Smooth muscle cell (in vitro differentiated cells): ENCODE measurements at regions not wholly inside any gene's neighbourhood (a gene's known extent, or its start where the extent isn't known, plus 50 kb on each side); places are given as distances from the start of the nearest gene placed in this dataset.

Experiments
- DNase-seq: peaks from one replicate; lab custom pipeline; 2025; ENCODE audit not compliant: unreplicated experiment; lab: John Stamatoyannopoulos, UW
- H2AFZ ChIP-seq: fragments of 200-600 bp; sonication (generic); 2 replicates; pipeline ENCODE4 v1.6.0; 2016; ENCODE audit warnings: antibody characterized with exemption, low read depth, mild to moderate bottlenecking
- H3F3A ChIP-seq: fragments of 200-600 bp; sonication (generic); 2 replicates; pipeline ENCODE4 v1.6.0; 2017; ENCODE audit warnings: antibody characterized with exemption, low read depth
- H3K27ac ChIP-seq: fragments of 200-600 bp; sonication (generic); 2 replicates; pipeline ENCODE4 v1.5.1; 2016; ENCODE audit warnings: low read depth, mild to moderate bottlenecking
- H3K27me3 ChIP-seq: fragments of 200-600 bp; sonication (generic); 2 replicates; pipeline ENCODE4 v1.6.1; 2016; ENCODE audit warnings: low read depth, mild to moderate bottlenecking
- H3K36me3 ChIP-seq: fragments of 200-600 bp; sonication (generic); 2 replicates; pipeline ENCODE4 v1.5.1; 2016; ENCODE audit warnings: low read depth
- H3K4me1 ChIP-seq: fragments of 200-600 bp; sonication (generic); 2 replicates; pipeline ENCODE4 v1.5.1; 2016; ENCODE audit warnings: low read depth
- H3K4me2 ChIP-seq: fragments of 200-600 bp; sonication (generic); 2 replicates; pipeline ENCODE4 v1.6.0; 2016; ENCODE audit warnings: mild to moderate bottlenecking
- H3K4me3 ChIP-seq: fragments of 200-600 bp; sonication (generic); 2 replicates; pipeline ENCODE4 v1.5.1; 2016; ENCODE audit warnings: mild to moderate bottlenecking
- H3K79me2 ChIP-seq: fragments of 200-600 bp; sonication (generic); 2 replicates; pipeline ENCODE4 v1.6.0; 2016; ENCODE audit warnings: low read depth, mild to moderate bottlenecking
- H3K9ac ChIP-seq: fragments of 200-600 bp; sonication (generic); 2 replicates; pipeline ENCODE4 v1.6.0; 2016; ENCODE audit warnings: low read depth
- H3K9me3 ChIP-seq: fragments of 200-600 bp; sonication (generic); replicated peaks from 2 replicates; pipeline ENCODE4 v1.5.1; 2016; ENCODE audit warnings: low read depth
- H4K20me1 ChIP-seq: fragments of 200-600 bp; sonication (generic); 2 replicates; pipeline ENCODE4 v1.6.0; 2016; ENCODE audit warnings: low read depth
- WGBS: methylation state at CpG from one replicate; pipeline ENCODE4 v1.1.7; 2016; ENCODE audit warnings: low lambda C conversion rate; 5-methylcytosine and 5-hydroxymethylcytosine counted together
- TF ChIP-seq, protein P1 (sequence below): fragments of 200-600 bp; sonication (generic); IDR thresholded peaks from 2 replicates; pipeline ENCODE4 v1.5.1; 2017; ENCODE audit warnings: borderline replicate concordance, mild to moderate bottlenecking, antibody characterized with exemption; ENCODE audit not compliant: insufficient read depth, poor library complexity, severe bottlenecking

DNA sequence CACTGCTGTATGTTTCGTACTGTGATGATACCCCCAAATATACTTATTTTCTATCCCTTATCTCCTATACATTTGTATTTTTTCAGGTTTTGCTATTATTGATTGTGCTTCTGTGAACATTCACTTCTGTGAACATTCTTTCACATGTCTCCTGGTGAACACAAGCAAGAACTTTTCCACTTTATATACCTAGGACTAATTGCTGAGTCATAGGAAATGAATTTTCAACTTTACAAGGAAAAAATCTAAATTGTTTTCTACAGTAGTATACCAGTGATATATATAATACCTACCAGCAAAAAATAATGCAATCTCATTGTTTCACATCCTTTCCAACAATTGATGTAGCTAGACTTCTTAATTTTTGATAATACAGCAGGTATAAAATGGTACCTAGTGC is 139.5 kb upstream of the MAGEB18 start:
- H3K27me3 ChIP-seq, result no peaks in the 10 kb centered on the region
- H3K4me1 ChIP-seq, result no peaks in the 10 kb centered on the region
- no peaks in the 10 kb centered on the region for H3K9me3 ChIP-seq
- H3F3A ChIP-seq, result no peaks in the 10 kb centered on the region
- 97% methylated on average over 1 of the region's 1 CpG for WGBS
- TF ChIP-seq, protein P1, sequence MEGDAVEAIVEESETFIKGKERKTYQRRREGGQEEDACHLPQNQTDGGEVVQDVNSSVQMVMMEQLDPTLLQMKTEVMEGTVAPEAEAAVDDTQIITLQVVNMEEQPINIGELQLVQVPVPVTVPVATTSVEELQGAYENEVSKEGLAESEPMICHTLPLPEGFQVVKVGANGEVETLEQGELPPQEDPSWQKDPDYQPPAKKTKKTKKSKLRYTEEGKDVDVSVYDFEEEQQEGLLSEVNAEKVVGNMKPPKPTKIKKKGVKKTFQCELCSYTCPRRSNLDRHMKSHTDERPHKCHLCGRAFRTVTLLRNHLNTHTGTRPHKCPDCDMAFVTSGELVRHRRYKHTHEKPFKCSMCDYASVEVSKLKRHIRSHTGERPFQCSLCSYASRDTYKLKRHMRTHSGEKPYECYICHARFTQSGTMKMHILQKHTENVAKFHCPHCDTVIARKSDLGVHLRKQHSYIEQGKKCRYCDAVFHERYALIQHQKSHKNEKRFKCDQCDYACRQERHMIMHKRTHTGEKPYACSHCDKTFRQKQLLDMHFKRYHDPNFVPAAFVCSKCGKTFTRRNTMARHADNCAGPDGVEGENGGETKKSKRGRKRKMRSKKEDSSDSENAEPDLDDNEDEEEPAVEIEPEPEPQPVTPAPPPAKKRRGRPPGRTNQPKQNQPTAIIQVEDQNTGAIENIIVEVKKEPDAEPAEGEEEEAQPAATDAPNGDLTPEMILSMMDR, result no peak
- H3K4me2 ChIP-seq, result no peak overlapping the region
- no peak overlapping the region for H3K27ac ChIP-seq
- H3K36me3 ChIP-seq, result no peaks in the 10 kb centered on the region
- H3K9ac ChIP-seq, result no peak overlapping the region
- H3K79me2 ChIP-seq, result no peaks in the 10 kb centered on the region
- no peaks in the 10 kb centered on the region for H4K20me1 ChIP-seq
- no peak for DNase-seq
- no peak overlapping the region for H3K4me3 ChIP-seq
- no peak overlapping the region for H2AFZ ChIP-seq

DNA sequence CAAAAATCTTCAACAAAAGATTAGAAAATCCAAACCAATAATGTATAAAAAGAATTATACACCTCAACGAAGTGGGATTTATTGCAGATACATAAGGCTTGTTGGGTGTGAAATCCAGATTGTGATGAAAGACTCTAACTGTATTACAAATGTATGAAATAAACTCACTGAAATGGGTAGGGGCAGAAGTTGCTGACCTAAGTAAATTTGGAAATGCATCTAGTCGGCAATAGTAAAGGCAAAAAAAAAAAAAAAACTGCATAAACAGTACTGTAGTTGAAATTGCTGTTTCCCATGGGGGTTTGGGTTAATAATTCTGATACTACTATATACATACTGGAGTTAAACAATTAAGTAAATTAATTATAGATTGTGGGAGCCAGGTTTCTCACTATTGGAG is 130.7 kb upstream of the MAGEB18 start:
- no peak overlapping the region for H3K27ac ChIP-seq
- no peaks in the 10 kb centered on the region for H3K27me3 ChIP-seq
- H3K4me3 ChIP-seq, result no peak overlapping the region
- H2AFZ ChIP-seq, result no peak overlapping the region
- no peaks in the 10 kb centered on the region for H3K36me3 ChIP-seq
- no peak for DNase-seq
- TF ChIP-seq, protein P1, result no peak
- H3K79me2 ChIP-seq, result no peaks in the 10 kb centered on the region
- no peaks in the 10 kb centered on the region for H4K20me1 ChIP-seq
- H3F3A ChIP-seq, result no peaks in the 10 kb centered on the region
- H3K4me1 ChIP-seq, result no peaks in the 10 kb centered on the region
- no peak overlapping the region for H3K9ac ChIP-seq
- no peak overlapping the region for H3K4me2 ChIP-seq
- WGBS, result 70% methylated on average over 2 of the region's 2 CpGs
- H3K9me3 ChIP-seq, result no peaks in the 10 kb centered on the region

DNA sequence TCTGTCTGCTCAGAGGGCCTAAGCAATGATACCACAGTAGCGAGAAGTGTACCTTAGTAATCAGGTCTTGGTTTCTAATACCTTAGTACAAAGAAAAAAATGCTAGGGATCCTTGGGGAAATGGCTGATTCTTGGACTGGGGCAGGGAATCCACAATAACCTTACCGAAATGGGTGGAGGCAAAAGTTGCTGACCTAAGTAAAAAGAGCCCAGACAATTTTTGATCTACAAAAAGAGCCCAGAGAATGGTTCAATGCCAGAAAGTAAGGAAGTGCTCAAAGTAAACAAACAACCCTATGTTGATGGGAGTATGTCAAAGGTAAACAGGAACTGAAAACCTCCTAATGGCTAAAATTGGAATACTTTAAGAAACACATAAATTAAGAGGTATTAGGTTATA is 130.1 kb upstream of the MAGEB18 start:
- Histone ChIP-seq H3K4me2 (no peak overlapping the region), H3K4me1 (no peaks in the 10 kb centered on the region), H3F3A (no peaks in the 10 kb centered on the region), H4K20me1 (no peaks in the 10 kb centered on the region), H3K27me3 (no peaks in the 10 kb centered on the region), H2AFZ (no peak overlapping the region), H3K9ac (no peak overlapping the region), H3K4me3 (no peak overlapping the region), H3K36me3 (no peaks in the 10 kb centered on the region), H3K9me3 (no peaks in the 10 kb centered on the region), H3K79me2 (no peaks in the 10 kb centered on the region), H3K27ac (no peak overlapping the region)
- DNase-seq, result no peak
- WGBS, result 81% methylated on average over 2 of the region's 2 CpGs
- TF ChIP-seq, protein P1, result no peak

DNA sequence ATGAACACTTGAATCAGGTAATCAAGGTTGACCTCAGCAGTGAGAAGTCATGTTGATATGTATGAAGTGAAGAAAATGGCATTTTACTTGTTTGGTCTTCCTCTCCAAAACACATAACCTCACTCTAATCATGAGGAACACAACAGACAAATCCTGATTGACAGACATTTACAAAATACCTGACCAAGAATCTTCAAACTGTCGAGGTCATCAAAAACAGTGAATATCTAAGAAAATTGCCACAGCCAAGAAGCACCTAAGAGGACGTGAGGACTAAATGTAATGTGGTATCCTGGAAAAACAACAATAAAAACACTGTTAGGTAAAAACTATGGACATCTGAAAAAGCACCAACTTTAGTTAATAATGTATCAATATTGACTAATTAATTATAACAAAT is 129.5 kb upstream of the MAGEB18 start:
- Histone ChIP-seq H3K4me3 (no peak overlapping the region), H3K27me3 (no peaks in the 10 kb centered on the region), H3K79me2 (no peaks in the 10 kb centered on the region), H2AFZ (no peak overlapping the region), H4K20me1 (no peaks in the 10 kb centered on the region), H3F3A (no peaks in the 10 kb centered on the region), H3K36me3 (no peaks in the 10 kb centered on the region), H3K4me1 (no peaks in the 10 kb centered on the region), H3K9me3 (no peaks in the 10 kb centered on the region), H3K9ac (no peak overlapping the region), H3K27ac (no peak overlapping the region), H3K4me2 (no peak overlapping the region)
- TF ChIP-seq, protein P1, result no peak
- WGBS, result 61% methylated on average over 2 of the region's 2 CpGs
- no peak for DNase-seq
